NT2/D1 (cell line): ENCODE measurements at regions not wholly inside any gene's neighbourhood (a gene's known extent, or its start where the extent isn't known, plus 50 kb on each side); places are given as distances from the start of the nearest gene placed in this dataset.

Source experiments
- SUZ12 ChIP-seq: IDR thresholded peaks from 2 replicates; pipeline ENCODE4 v1.6.1; 2011; ENCODE audit not compliant: insufficient read length, insufficient read depth; ENCODE audit errors: extremely low read depth
- YY1 ChIP-seq: IDR thresholded peaks from 2 replicates; pipeline ENCODE4 v1.6.1; 2011; ENCODE audit not compliant: insufficient read length, insufficient read depth
- ZNF274 ChIP-seq: IDR thresholded peaks from 2 replicates; pipeline ENCODE4 v1.6.1; 2011; ENCODE audit warnings: mild to moderate bottlenecking, low read depth, low read length

DNA sequence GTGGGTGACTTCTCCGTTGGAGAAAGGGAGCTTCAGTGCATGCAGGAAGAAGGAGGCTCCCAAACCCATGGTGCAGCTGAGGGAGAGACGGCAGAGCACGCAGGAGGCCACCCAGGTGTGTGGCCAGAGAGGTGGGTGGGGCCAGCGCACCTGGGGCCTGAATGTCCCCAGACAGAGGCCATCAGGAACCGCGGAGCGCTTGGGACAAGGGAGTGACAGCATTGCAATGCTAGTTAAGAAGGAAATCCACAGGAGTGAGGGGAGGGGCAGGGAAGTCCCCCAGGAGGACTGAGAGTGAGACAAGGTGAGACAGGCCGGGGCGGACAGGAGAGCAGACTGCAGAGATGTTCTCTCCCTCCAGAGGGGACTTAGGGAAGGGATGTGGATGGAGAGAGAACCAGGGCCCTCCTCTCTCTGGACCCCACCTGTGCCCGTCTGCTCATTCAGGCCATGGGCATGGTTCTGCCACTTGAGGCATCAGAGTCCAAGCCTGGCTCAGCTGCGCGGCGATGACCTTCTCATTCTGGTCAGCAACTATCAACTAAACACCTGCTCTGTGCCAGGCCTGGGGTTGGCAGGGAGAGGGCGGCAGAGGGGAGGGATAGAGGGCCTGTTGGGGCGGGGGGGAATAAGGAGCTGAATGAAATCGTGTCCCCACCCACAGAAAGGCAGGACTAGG is 69.4 kb upstream of the COL13A1 start:
- TF ChIP-seq SUZ12 (no peak), YY1 (no peak), ZNF274 (no peak)
